ENCODE measurements at regions not wholly inside any gene's neighbourhood (a gene's known extent, or its start where the extent isn't known, plus 50 kb on each side); places are given as distances from the start of the nearest gene placed in this dataset.
A peak's percentile ranks its signal among the peaks of the same experiment; 100 is the strongest.

DNA sequence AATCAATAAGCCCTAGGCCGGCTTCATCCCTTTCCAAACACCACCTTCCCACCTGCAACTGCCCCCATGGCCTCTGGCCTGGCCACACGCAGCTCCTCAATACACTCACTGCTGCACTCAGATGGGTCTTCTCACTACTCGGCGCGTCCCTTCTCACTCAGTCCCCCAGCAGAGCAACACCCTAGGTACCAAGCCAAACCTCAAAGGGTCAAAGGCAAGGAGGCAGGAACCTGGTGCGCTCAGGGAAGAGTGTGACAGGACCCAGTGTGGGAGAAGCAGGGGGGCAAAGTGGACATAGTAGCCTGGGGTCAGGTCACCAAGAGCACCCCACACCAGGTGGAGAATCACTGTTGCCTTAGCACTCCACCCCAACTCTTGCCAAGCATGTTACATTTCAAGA lies 90.6 kb downstream of the TTC32 start:
- intact Hi-C loops (cut with DNase I): no loop called here
- no peak for ATAC-seq
- no peak for DNase-seq (ENCODE audit: missing footprints)

DNA sequence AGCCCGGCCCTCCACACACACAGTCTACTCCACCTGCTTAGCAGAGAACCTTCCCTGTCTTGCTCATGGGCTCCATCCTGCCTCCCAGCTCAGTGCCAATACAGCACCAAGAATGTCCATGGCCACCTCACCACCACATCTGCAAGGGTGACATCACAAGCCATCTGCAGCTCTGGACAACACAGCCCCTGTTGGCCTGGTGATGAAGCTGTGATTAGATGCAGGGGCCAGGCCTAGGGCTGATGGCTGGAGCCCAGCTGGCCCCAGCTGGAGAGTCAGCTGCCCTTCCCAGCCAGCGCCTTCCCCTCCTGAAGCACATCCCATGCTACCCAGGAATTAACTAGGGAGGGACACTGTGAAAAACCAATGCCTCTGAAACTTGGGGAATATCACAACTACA lies 91.1 kb downstream of the TTC32 start:
- peak; percentile 74 for ATAC-seq

DNA sequence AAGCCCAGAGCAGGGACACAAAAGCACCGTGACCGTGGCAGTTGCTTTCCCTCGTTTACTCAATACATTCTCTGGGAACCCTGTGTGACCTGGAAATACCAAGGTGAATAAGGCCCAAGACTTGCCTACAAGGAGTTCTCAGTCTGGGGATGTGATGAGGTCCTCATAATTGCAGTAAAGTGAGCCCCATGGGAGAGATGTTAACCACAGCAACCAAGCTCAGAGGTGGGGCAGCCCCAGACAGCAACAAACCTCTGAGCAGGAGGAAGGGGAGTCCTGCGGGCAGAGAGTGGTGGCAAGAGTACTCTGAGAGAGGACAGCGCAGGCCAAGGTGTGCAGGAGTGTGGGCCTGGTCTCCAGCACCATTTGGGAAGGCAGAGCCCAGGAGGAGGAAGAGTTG lies 91.6 kb downstream of the TTC32 start:
- no peak for DNase-seq (ENCODE audit: missing footprints)
- intact Hi-C loops (cut with DNase I): no loop called here
- ATAC-seq: no peak

More for the DNA sequence above, 91.1 kb downstream of the TTC32 start:
- intact Hi-C loops (cut with DNase I): no loop called here
- DNase-seq (ENCODE audit: missing footprints): no peak

DNA sequence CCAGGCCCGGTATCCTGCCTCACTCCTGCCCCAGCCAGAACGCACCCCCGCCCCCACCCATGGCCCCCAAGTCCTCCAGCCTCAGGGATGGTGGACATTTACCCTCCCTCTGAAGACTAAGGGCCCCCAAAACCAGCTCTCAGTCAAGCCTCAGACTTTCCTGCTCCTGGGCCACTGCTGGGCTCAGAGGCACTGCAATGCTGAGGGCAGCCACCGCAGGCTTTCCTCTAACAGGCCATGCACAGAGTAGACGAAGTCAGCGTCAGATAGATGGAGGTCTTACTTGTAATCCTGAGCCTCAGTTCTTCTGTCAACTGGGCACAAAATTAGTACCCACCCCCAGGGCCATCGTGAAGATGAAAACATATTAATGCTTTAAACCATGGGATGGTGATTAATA lies 92.6 kb downstream of the TTC32 start:
- DNase-seq (ENCODE audit: missing footprints): no peak
- no peak for ATAC-seq
- intact Hi-C loops (cut with DNase I): loop anchor here (10.0 kb wide), 1 partner anchor 134 kb away; no protein-coding TSS in a partner anchor

DNA sequence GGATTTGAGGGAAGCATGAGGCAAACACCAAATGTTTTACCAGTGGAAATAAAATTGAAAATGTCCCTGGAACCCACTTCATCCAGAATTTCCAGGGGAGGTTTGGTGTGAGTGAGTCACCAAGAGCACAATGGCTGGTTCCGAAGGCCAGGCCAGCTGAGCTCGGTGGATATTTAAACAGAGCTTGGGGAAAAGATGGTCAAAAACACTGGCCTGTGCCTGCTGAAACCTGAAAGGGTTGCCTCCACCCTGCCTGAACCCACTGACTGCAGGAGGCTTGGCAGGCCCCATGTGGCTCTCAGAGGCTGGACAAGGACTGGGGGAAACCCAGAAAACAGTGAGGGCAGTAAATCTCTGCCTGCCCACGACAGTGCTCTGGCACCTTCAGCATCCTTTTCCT lies 93.9 kb downstream of the TTC32 start:
- ATAC-seq (no peak), DNase-seq (ENCODE audit: missing footprints) (no peak)
- intact Hi-C loops (cut with DNase I): loop anchor here (10.0 kb wide), 1 partner anchor 133 kb away; no protein-coding TSS in a partner anchor

DNA sequence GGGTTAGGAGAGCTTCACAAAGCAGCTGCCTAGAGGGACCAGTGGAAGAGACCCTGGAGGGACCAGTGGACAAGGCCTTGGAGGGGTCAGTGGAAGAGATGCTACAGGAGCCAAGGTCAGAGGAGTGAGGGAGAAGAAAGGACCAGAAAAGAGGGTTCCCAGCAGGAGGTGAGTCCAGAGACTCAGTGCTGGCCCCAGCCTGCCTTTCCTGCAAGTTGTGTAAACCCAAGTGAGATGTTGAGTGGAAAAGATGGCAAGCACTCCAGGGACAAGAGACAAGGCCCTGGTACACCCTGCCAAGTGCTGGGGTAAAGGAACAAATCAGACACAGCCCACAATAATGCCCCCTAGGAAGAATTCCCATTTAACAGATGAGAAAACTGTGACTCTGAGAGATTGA lies 94.4 kb downstream of the TTC32 start:
- DNase-seq (ENCODE audit: missing footprints) (no peak), ATAC-seq (no peak)
- intact Hi-C loops (cut with DNase I): loop anchor here (10.0 kb wide), 1 partner anchor 133 kb away; no protein-coding TSS in a partner anchor

DNA sequence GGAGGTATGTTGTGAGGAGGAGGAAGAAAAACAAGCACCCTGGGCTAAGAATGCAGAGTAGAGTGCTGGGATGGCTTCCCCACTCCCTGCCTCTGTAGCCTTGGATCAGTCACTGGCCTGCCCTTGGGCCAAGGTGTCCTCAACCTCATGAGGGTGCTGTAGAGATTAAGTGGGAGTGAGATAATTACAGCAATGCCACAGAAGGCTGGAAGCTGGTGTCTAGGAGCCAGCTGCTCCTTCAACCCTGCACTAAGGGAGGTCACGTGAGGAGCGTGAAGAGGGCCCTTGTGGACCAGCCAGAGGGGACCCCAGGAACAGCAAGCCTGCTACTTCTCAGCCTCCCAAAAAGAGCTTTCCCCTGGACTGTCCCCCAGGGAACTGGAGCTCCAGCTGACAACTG lies 95.2 kb downstream of the TTC32 start:
- no peak for DNase-seq (ENCODE audit: missing footprints)
- no peak for ATAC-seq
- intact Hi-C loops (cut with DNase I): loop anchor here (10.0 kb wide), 1 partner anchor 132 kb away; no protein-coding TSS in a partner anchor

DNA sequence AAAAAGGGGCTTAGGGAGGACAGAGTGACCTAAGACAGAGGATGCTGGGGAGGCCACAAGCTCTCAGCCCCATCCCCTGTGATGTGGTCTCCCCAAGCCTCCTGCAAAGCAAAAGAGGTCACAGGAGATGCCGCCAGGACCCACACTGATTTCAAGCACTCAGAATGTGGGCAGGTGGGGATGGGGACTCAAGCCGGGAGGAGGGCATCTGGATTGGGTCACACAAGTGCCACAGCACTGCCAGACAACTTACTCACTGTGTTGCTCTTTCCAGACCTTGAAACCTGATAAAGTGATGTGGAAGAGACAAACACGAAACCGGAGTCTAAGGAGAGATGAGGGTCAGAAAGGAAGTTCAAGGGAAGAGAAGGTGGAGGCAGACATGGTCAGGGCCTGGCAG lies 95.7 kb downstream of the TTC32 start:
- no peak for ATAC-seq
- intact Hi-C loops (cut with DNase I): loop anchor here (10.0 kb wide), 1 partner anchor 131 kb away; no protein-coding TSS in a partner anchor
- DNase-seq (ENCODE audit: missing footprints): no peak

DNA sequence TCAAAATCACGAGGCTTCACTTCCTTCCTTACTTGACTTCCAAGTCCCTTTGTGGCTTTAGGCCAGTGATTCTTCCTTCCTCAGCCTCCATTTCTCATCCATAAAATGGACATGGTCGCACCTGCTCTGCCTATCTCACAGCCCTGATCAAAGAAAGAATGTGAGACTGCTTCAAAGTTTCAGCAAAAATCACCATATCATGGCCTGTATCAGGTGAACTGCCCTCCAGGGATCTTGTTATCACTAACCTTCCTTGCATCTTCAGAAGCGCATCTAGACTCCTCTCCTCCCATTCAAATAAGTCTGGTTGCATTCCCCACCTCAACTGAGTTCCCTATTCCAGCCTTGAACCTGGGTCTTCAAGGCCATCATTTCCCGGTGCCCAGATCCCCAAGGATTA lies 96.5 kb downstream of the TTC32 start:
- ATAC-seq: no peak
- intact Hi-C loops (cut with DNase I): loop anchor here (10.0 kb wide), 1 partner anchor 130 kb away; no protein-coding TSS in a partner anchor
- no peak for DNase-seq (ENCODE audit: missing footprints)

DNA sequence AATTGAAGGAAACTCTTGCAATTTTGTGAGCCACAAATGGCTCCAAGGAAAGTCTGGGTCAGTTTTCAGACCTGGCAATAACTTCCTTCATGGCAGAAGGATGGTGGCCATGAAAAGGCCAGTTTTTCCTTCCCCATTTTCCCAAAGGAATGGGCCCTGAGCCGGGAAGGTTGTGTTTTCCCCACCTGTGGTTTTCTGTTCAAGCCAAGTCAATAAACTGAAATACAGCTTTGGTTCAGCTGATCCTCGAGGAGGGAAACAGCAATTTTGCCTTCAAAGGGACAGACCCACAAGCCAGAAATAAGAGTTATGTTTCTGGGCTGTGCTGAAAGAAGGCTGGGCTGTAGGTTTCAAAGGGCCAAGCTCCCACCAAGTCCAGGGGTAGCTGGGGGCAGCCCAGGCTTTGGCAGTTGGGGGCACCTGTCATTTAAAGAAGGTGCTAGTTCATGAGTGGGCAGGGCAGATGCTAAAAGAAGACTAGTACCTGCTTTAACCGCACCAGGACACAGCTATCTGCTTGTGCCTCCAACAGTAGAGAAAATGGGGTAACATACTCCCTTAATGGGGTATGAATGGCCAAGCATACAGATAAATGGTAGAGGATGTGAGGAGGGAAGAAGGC lies 97.0 kb downstream of the TTC32 start:
- no peak for ATAC-seq
- intact Hi-C loops (cut with DNase I): loop anchor here (5.0 to 10.0 kb wide), 2 partner anchors 58 to 130 kb away; no protein-coding TSS in a partner anchor

DNA sequence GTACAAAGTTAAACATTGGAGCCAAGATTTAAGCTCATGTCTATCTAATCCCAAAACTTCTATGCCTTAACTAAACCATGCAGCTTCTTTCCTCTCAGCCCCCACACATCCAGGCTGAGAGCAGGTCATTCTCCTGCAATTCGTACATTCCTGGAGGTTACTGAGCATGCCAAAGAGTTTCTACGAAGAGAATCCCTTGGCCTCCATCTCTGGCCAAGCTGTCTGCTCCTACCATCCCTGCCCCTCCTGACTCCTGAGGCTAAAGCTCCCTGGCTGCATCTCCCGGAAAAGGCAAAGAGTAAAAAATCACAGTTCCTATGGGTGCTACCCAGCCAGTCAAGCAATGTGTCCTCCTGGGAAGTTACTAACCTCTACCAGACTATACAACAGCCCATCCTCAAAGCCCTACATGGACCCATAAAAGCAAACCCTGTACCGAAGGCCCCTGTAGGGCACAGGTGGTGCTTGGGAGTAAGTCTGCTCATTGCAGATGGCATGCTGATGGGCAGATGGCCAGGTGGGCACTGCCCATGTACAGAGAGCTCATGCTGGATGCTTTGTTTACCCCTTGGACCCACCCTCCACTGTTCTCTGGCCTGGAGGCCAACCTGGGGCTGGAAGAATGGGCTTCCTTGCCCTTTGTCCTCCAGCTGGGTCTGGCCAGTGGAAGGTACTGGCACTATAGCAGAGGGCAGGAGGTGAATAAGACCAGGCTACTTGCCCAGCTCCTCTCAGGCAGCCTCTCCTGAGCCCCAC lies 99.5 kb downstream of the TTC32 start:
- DNase-seq (ENCODE audit: missing footprints) (no peak), ATAC-seq (no peak)
- intact Hi-C loops (cut with DNase I): loop anchor here (5.0 to 10.0 kb wide), 2 partner anchors 60 to 127 kb away; no protein-coding TSS in a partner anchor

More for the DNA sequence above, 97.0 kb downstream of the TTC32 start:
- DNase-seq (ENCODE audit: missing footprints): no peak

DNA sequence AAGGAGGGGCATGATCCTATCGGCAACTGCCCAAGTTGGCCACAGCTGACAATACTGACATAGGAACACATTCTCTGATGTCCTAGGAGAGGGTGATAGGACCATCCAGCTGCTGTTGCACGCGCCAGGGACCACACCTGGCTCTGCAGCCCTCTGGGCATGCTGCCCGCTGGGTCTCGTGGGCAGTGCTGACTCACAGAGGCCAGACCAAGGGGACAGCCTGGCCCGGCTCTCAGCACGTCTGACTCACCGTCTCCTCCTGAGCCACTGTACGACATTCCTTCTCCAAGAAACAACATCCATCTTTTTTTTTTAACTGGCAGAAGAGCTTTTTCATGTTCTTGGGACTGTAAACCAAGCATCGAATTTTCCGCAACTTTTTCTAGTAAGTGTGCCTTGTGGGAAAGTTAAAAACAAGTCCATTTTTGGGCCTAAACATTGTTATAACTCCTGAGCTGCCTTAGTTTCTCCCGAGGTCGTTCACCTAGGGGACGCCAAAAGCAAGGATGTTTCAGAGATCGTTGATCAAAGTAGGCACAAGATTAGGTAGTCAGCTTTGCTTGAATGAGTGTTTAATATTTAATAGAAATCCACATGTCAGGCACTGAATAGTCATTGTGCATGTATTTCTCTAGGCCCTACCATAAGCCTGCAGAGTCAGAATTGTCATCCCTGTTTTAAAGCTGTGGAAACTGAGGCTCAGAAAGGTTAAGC lies 100.3 kb downstream of the TTC32 start:
- ATAC-seq (peak; percentile 93), DNase-seq (ENCODE audit: missing footprints) (peak; percentile 86)
- intact Hi-C loops (cut with DNase I): loop anchor here (5.0 to 10.0 kb wide), 2 partner anchors 61 to 127 kb away; no protein-coding TSS in a partner anchor

DNA sequence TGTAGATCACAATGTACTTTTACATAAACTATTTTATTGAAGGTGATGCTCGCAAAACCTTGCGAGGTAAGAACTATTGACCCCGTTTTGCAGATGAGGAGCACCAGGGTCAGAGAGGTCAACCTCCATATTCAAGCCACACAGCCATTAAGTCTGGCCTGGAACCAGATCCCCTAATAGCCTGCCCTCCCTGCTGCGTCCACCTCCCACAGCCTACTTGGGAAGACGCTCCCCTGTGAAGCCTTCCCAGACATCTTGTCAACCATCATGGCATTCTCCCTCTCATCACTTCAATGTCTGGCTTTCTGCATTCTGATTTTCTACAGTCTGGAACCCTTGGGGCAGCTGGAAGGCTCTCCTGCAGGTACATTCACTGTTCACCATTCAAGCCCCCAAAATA lies 101.0 kb downstream of the TTC32 start:
- intact Hi-C loops (cut with DNase I): loop anchor here (5.0 to 10.0 kb wide), 2 partner anchors 62 to 126 kb away; no protein-coding TSS in a partner anchor
- DNase-seq (ENCODE audit: missing footprints) (no peak), ATAC-seq (no peak)

DNA sequence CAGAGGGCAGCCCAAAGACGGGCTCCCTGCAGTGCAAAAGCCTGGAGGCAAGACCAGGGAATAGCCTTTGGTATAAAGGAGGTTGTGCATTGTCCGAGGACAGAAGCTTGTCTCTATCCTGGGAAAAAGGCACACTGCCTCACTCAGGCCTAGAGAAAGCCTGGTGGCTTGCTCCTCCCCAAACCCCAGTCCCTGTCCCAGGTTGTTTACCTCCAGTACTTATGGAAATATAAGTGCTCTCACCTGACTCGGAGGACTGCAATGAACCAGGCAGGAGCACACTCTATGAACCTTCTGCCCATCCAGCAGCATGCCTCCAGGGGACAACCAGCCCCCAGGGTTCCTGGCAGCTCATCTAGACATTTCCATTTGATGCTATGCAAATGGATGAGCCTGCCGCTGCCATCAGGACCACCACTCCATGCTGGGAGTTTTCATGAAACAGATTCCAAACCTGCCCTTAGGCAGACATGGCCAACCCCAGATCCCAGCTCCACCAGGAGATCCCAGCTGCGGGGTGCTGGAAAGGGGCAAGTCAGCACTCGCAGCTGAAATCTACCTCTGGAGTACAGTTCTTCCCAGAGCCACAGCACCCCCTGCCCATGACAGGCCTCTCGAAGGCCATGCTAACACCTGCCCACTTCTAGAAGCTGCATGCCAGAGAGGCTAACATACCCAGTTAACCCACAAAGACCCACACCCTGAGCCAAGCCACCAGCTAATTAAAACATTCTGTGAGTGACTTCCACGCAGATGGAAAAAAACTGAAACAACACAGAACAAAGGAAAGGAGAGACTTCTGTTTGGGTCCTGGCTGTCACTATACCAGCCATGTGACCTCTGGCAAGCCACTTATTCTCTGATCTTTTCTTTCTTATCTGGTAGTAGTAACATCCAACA lies 101.7 kb downstream of the TTC32 start:
- intact Hi-C loops (cut with DNase I): loop anchor here (5.0 to 10.0 kb wide), 2 partner anchors 62 to 125 kb away; no protein-coding TSS in a partner anchor
- ATAC-seq (no peak), DNase-seq (ENCODE audit: missing footprints) (peak; percentile 73)

DNA sequence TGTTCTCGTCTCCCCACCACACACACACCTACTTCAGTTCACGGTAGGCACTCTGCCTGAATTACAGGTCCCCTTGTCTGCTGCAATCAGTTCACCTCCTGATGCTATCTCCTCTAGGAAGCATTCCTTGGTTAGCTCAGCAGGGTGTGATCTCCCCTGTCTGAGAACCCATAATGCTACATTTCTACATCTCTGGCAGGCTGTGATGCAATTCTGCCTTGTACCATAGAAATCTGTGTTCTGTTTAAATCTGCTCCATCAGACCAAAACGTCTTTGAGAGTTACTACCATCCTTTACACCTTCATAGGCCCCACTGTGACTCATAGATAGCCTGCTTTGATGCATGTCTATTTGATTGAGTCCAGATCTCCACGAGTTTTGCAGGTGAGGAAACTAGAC lies 103.9 kb downstream of the TTC32 start:
- intact Hi-C loops (cut with DNase I): no loop called here
- ATAC-seq (no peak), DNase-seq (ENCODE audit: missing footprints) (no peak)

DNA sequence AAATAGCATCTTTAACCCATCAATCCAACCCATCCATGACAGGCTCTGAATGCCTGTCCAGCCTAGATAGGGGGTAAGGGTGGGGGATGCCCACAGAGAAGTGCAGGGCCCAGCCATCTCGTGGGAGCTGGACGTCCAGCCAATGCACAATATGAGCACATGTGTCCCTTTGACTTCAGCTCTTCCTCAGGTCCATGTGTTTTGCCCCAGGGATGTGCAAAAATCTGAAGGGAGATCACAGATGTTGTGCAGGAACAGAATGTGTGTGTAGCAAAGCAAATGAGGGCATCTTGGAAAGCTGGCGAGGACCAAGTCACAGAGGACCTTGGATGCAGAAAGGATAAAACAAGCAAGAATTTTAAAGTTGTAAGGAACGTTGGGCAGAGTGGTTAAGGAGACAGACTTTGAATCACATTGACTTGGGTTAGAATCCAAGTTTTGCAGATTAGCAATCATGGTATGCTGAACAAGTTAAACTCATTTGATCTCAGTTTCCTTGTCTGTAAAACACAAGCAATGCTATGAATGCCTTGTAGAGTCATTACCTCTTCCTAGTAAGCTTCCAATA lies 104.5 kb downstream of the TTC32 start:
- ATAC-seq: no peak
- intact Hi-C loops (cut with DNase I): no loop called here
- no peak for DNase-seq (ENCODE audit: missing footprints)

DNA sequence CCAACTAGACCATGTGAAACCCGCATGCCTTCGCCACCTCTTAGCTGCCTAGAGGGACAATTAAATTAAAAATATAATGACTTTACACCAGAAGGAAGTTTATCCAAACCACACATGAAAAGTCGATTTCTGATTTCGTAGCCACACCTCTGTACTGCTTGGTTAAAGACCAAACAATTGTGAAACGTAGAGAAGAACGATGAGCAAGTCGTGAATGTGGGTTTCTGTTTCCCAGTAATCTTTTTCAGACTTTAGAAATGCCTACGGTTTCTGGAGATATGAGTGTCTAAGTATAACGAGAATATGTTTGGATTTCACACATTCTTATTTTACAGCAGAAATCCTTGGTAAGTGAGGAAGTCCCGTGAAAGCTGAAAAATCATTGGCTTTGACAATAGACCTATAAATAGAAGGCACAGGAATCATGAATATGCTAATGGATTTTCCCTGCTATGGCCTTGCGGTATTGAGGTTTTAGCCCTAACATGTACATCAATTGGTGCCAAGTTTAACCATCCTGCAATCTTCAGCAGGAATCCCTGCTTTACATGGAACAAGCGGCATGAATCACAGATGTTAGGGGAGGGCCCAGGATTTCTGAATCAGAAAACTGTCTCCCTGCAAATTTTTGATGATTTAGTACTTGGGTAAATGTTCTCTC lies 105.6 kb downstream of the TTC32 start:
- ATAC-seq (no peak), DNase-seq (ENCODE audit: missing footprints) (no peak)
- intact Hi-C loops (cut with DNase I): no loop called here

All from Right ventricle myocardium inferior (tissue), 1 donor.